GM18870 (cell line): ENCODE measurements at regions not wholly inside any gene's neighbourhood (a gene's known extent, or its start where the extent isn't known, plus 50 kb on each side); places are given as distances from the start of the nearest gene placed in this dataset.

Experiments
- ATAC-seq: cut with Tn5 transposase; IDR thresholded peaks from one replicate; pipeline ENCODE4 v1.9.1; 2021; ENCODE audit warnings: moderate library complexity; ENCODE audit not compliant: unreplicated experiment

DNA sequence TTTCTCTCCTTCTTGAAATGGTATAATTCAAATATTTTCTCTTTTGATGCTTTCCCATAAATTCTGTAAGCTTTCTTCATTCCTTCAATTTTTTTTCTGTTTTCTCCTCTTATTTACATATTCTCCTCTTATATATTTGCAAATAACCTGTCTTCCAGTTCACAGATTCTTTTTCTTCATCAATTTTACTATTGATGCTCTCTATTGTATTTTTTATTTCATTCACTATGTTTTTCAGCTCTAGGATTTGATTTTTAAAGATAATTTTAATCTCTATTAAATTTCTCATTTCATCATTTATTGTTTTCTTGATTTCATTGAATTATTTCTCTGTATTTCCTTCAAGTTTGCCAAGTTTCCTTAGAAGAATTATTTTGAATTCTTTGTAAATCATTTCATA is 54.0 kb upstream of the PRPS1L1 start:
- no peak for ATAC-seq

DNA sequence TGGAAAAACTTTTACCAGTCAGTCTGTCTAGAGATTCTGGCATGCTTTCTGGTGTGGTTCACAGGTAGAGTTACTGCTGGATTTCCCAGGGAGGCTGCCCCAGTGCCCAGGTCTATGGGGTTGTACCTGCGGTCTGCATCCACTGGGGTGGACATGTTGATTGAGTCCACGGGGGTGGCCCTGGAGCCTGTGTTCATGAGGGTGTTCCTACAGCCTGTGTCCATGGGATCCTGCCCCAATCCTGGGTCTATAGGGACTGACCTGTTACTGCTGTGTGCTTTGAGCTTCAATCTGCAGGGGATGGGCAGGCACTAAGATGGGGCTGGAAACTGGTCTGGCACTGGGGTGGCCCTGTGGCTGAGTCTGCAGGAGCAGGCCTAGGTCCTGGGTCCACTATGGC is 54.5 kb upstream of the PRPS1L1 start:
- no peak for ATAC-seq

GRCh38 chr7:18086165-18087025 is 58.7 kb upstream of the PRPS1L1 start:
- ATAC-seq, result no peak

- ATAC-seq, result no peak
Observed at GRCh38 chr7:18087026-18087686, 59.5 kb upstream of the PRPS1L1 start.

DNA sequence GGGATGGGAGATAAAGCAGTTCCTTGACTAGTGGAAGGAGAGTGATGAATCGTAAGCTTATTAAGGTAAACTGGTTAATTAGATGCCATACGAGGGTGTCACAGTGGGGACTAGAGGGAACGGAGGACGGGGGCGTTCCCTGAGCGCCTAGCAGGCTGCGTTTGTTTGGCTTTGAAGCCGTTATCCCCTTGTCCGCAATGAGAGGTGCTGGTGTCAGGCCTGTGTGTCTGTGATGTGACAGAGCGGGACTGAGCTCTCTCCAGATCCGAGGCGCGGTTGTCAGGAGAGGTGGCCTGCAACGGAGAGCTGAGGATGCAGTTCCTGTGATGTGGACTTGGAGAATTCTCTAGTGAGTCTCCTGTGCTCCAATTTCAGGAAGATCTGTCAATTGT is 60.0 kb upstream of the PRPS1L1 start:
- ATAC-seq, result no peak

- ATAC-seq, result no peak
Observed at GRCh38 chr7:18096087-18096486, 68.4 kb upstream of the PRPS1L1 start.

- no peak for ATAC-seq
Observed at GRCh38 chr7:18102576-18102975, 74.9 kb upstream of the PRPS1L1 start.

GRCh38 chr7:18103436-18104218 is 76.0 kb upstream of the PRPS1L1 start:
- no peak for ATAC-seq

DNA sequence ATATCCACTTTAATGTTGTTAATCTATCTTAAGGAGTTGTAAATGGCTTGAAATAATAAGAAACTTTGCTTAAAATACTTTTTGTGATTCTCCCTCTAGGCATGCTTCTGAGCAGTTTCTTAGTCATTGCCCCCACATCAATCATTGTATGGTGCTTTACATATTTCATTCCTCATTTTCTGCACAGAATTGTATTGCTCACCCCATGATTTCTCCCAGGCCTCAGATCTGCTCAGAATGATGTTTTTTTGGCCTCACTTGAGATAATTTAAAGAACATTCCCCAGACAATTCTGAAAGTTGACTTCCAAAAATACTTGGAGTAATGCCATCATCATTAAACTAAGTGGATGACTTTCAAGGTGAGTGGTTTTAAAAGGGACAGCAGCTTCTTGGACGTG is 82.1 kb upstream of the PRPS1L1 start:
- ATAC-seq, result no peak

DNA sequence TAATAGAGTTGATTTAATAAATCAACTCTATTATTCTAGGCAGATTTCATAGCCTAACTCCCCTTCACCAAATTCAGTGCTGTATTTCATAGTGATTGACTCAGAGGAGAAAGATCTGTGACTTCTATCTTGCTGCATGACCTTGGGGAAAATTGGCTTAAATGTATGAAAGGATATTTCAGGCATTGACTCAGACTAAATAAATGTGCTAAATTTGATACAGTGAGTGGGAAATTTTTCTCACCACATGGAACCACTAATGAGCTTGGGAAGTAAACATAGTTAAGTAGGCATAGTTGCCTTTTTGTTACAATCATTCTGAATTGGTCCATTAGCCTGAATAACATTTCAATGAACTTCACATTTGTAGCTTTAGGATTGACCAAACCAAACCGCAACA is 89.0 kb upstream of the PRPS1L1 start:
- no peak for ATAC-seq

DNA sequence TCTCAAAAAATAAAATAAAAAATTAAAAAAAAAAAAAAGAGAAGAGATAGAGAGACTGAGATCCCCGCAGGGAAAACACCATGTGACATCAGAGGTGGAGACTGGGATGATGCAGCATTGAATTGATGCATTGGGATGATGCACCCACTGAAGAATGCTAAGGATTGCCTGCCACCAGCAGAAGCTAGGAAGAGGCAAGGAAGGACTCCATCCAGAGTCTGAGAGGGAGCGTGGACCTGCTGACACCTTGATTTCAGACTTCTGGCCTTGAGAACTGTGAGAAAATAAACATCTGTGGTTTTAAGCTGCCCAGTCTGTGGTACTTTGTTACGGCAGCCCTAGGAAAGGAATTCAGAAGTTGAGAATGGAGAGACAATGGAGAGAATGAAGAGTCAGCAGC is 89.8 kb upstream of the PRPS1L1 start:
- no peak for ATAC-seq

DNA sequence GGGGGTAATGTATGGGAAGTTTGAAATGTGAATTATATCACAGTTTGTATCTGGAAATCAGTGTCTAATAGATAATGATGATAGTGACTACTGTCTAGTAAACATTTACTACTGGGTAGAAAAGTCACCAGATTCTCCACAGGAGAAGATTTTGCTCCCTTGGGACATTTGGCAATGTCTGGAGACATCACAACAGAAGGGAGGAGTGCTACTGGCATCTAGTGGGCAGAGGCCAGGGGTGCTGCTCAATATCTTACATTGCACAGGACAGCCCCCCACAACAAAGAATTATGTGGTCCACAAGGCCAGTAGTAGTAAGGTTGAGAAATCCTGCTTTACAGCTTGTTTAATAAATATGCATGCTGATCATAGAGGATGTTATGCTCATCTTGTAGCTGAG is 92.3 kb upstream of the PRPS1L1 start:
- no peak for ATAC-seq

DNA sequence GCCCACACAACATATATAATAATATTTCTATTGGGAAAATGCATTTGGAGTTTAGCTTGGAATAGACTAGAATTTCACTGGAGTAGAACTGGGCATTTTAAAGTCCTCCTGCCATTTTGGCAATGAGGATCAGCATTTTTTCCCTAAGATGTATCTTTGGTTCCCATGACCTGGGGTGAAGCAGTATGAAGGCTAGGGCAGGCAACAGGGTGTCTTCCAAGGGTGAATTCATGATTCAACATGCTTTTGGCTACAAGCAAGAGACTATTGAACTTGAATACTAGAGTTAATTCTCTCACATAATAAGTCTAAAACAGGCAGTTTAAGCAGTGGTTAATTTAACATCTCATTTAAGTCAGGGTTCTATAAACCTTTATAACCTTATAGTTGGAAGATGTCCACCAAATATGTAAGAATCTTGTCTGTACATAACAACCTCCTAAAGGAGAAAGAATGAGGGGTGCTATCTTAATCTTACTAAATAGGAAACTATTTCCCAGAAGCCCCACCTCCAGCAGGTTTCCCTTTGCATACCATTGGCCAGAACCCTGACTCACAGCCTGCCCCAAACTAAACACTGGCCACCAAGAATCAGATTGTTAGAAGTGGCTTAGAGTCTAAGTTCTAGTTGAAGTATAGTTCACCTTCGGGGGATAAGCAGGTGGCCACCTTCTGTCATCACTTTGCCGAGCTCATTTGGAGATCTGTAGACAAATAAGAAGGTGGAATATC is 96.0 kb upstream of the PRPS1L1 start:
- no peak for ATAC-seq

GRCh38 chr7:18125476-18125875 is 97.8 kb upstream of the PRPS1L1 start:
- no peak for ATAC-seq

DNA sequence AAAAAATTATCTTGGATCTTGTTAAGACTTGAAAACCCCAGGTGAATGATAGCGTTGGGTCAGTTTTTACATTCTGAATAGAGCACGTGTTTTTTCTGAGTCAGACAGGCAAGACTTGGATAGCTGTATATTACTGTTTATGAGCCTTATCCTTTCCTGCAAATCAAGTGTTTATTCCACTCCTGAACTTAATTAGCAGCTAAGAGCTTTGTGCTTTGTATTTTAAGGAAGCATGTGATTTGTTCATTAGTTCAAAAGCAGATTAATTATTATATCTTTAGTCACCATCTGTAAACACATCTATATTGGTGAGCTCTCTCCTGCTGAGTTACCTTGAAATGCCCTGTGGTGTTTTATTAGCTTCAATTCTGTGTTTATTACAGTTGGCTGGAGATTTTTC is 98.6 kb upstream of the PRPS1L1 start:
- ATAC-seq, result no peak

- no peak for ATAC-seq
Observed at GRCh38 chr7:18128846-18129245, 101.2 kb upstream of the PRPS1L1 start.

DNA sequence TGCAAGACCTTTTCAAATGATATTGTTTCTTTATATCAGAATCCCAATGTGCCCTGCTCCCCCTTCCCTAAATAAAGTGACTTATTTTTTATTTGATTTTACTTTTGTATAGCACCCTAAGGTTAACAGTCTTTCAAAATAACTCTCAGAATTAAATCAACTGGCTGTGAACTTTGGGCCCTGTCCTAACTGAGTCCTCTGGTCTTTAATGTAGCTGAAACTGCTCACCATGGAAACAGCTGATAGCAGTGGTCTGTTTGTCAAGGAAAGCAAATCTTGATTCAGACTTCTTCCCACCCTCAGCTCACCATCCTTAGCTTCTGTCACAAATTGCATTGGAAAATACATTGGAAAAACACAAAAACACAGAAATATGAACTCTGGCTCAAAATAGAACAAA is 105.2 kb upstream of the PRPS1L1 start:
- no peak for ATAC-seq

GRCh38 chr7:18133921-18134320 is 106.3 kb upstream of the PRPS1L1 start:
- no peak for ATAC-seq

DNA sequence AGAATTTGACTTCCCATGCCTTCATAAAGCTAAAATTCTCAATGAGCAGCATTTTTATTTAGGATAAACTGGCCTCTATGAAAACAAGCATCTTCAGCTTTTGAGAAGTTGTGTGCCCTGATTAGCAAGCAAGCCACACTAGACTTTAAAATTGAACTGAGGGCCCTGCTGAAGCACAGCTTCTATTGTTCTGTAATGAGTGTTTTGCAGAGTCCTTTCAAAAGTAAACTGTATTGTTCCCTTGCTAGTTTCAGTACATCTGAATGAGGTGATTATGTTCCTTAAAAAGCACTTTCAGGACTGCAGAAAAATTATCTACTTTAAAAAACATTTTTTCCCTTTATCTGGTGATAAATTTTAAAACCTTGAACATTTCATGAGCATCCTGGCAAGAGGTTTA is 113.3 kb upstream of the PRPS1L1 start:
- ATAC-seq, result no peak

DNA sequence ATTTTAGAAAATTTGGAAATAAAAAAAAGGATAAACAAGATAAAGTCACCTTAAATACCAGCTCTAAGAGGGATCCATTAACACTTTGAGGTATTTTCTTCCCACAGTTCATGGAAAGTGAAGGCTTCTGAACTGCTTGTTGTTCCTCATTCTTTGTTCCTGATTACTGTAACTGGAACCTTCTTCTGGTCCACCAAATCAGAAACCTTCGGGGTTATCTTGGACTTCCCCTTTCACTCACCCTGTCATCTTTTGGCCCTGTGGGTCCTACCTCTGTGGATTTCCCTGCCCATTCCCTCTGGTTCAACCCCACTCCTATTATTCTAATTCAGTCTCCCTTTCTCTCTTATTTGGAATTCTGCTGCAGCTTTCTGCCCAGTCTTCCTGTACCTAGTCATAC is 116.5 kb upstream of the PRPS1L1 start:
- peak; percentile 46 for ATAC-seq

GRCh38 chr7:18145160-18145559 is 117.5 kb upstream of the PRPS1L1 start:
- ATAC-seq, result no peak
